ENCODE measurements at regions not wholly inside any gene's neighbourhood (a gene's known extent, or its start where the extent isn't known, plus 50 kb on each side); places are given as distances from the start of the nearest gene placed in this dataset.

DNA sequence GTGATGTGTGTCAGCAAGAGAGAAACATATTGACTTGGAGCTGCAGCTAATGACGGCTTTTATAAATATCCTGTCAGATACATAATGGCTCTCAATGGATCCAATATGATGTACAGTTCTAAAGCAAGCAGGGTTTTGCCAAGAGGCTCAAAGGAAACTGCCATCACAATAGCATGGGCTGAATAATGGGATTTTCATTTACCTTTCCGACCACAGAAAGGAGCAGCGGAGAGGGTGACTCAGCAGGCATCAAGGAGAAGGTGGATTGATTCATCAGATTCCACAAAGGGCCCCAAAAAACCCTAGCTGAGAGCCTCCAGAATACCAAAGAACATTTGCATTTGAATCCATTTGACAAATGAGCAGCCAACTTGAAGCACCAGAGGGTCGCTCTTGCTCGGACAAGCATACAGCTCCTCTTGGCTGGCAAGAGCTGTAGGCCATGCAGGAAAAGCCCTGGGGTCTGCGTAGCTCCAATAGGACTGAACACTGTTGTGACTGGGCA lies 355.7 kb upstream of the NOCT start:
- ChIA-PET CTCF (no interaction called here), POLR2A (no interaction called here)
- TF ChIP-seq, protein P1, sequence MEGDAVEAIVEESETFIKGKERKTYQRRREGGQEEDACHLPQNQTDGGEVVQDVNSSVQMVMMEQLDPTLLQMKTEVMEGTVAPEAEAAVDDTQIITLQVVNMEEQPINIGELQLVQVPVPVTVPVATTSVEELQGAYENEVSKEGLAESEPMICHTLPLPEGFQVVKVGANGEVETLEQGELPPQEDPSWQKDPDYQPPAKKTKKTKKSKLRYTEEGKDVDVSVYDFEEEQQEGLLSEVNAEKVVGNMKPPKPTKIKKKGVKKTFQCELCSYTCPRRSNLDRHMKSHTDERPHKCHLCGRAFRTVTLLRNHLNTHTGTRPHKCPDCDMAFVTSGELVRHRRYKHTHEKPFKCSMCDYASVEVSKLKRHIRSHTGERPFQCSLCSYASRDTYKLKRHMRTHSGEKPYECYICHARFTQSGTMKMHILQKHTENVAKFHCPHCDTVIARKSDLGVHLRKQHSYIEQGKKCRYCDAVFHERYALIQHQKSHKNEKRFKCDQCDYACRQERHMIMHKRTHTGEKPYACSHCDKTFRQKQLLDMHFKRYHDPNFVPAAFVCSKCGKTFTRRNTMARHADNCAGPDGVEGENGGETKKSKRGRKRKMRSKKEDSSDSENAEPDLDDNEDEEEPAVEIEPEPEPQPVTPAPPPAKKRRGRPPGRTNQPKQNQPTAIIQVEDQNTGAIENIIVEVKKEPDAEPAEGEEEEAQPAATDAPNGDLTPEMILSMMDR (IDR thresholded peaks at IDR 0.05; ENCODE audit: low read depth, low read length) = no peak
- no peak for DNase-seq (ENCODE audit: low read depth, low spot score)
- Histone ChIP-seq H3K27me3 (ENCODE audit: control insufficient read depth, insufficient read depth, low read length) (no peaks in the 10 kb centered on the region), H3K4me3 (ENCODE audit: low read depth, low read length) (no peak overlapping the region), H3K27ac (ENCODE audit: low read depth, low read length) (no peak overlapping the region), H3K9me3 (ENCODE audit: control insufficient read depth, insufficient read depth, low read length) (no peaks in the 10 kb centered on the region)

DNA sequence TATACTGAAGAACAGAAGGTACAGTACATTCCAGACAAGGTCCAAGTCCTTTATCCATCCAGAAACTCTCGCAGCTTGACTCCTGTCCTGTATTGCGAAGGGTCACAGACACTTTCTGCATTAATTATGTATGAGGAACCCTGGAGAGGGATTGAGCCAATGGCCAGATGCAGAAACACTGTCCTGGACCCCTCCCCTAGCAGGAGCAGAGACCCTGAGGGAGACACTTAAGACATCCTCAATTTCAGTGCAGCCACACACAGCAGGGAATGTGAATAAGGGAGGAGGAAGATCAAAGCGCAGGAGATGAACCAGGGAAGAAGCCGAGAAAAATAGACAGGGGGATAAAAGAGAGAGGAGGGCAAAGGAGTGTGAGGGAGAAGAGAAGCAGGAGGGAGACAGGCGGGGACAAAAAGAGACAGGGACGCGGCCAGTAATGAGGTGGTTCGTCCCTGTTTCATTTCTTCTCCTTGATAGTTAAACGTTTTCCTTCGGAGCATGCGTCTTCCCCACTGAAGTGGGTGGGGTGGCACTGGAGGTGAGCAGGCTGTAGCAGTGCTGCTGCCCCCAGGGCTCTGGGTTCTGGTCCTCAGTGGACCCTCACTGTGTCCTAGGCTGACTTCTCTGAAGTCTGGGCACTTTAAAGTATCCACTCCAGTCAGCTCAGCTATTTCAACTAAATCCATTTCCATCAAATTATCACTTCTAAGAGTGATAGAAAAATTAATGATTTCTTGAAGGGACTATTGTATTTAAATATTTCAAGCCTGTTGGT lies 356.4 kb upstream of the NOCT start:
- CTCF ChIA-PET = no interaction called here
- Histone ChIP-seq H3K27ac (ENCODE audit: low read depth, low read length) (no peak overlapping the region), H3K27me3 (ENCODE audit: control insufficient read depth, insufficient read depth, low read length) (no peaks in the 10 kb centered on the region), H3K4me3 (ENCODE audit: low read depth, low read length) (no peak overlapping the region), H3K9me3 (ENCODE audit: control insufficient read depth, insufficient read depth, low read length) (no peaks in the 10 kb centered on the region)
- TF ChIP-seq, protein P1 (IDR thresholded peaks at IDR 0.05; ENCODE audit: low read depth, low read length) = no peak
- DNase-seq (ENCODE audit: low read depth, low spot score) = no peak
- POLR2A ChIA-PET = no interaction called here

DNA sequence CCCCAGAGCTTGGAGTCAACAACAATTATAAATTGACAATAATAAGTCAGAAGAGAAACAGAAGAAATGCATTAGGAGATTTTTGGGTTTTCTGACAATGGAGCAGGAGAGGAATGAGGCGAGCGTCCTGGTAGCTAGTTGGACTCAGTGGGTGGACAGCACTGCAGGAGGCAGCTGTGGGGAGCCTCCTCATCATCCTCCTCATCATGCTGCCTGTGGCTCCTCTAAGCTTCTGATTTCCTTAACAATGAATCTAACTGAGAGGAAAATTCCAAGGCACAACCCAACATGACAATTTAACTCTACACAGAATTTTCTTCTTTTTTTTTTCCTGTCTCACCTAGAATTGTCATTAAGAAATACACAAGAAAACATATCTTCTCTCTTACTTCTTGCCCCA lies 357.1 kb upstream of the NOCT start:
- DNase-seq (ENCODE audit: low read depth, low spot score) = no peak
- CTCF ChIA-PET = no interaction called here
- no peaks in the 10 kb centered on the region for H3K27me3 ChIP-seq (ENCODE audit: control insufficient read depth, insufficient read depth, low read length)

DNA sequence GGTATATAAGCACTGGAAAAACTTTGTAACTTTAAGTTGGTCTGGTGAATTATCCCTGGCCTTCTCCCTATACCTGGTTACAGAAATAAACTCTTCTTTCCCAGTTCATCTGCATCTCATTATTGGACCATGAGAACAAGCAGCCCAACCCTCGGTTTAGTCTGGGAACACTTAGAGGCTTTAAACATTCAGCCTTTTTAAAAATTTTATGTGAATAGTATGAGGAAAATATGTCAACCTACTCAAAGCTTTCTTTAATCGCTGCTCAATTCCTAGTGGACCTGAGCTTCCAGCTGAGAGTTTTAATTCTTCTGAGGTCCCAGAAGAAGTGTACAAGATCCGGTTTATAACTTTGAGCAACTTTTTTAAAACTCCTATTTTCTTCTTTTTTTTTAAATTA lies 358.6 kb upstream of the NOCT start:
- TF ChIP-seq, protein P1 (IDR thresholded peaks at IDR 0.05; ENCODE audit: low read depth, low read length) = no peak
- Histone ChIP-seq H3K27me3 (ENCODE audit: control insufficient read depth, insufficient read depth, low read length) (no peaks in the 10 kb centered on the region), H3K4me3 (ENCODE audit: low read depth, low read length) (no peak overlapping the region), H3K9me3 (ENCODE audit: control insufficient read depth, insufficient read depth, low read length) (no peaks in the 10 kb centered on the region), H3K27ac (ENCODE audit: low read depth, low read length) (no peak overlapping the region)
- no peak for DNase-seq (ENCODE audit: low read depth, low spot score)
- ChIA-PET CTCF (no interaction called here), POLR2A (no interaction called here)

More for the DNA sequence above, 357.1 kb upstream of the NOCT start:
- POLR2A ChIA-PET = no interaction called here
- Histone ChIP-seq H3K4me3 (ENCODE audit: low read depth, low read length) (no peak overlapping the region), H3K9me3 (ENCODE audit: control insufficient read depth, insufficient read depth, low read length) (no peaks in the 10 kb centered on the region), H3K27ac (ENCODE audit: low read depth, low read length) (no peak overlapping the region)
- TF ChIP-seq, protein P1 (IDR thresholded peaks at IDR 0.05; ENCODE audit: low read depth, low read length) = no peak

DNA sequence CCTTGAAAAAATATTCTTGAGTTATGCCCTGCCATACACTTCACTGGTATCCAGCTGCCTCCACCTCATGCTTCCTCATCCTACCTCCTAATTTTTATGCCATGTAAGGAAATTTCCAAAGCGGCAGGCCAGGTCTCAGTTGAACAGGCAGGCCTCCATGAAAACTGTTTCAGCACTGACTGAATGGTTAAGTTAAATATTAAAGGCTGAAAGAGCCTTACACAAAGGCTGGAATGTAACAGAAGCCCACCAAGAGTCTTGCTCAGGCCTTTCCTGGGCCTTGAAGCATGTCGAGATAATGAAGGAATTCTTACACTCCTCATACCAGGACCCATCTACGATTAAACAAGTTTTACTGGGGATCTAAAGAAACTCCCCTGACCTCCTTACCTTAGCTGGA lies 359.6 kb upstream of the NOCT start:
- CTCF ChIA-PET = no interaction called here
- no peak overlapping the region for H3K4me3 ChIP-seq (ENCODE audit: low read depth, low read length)
- TF ChIP-seq, protein P1 (IDR thresholded peaks at IDR 0.05; ENCODE audit: low read depth, low read length) = no peak

More for the DNA sequence above, 359.6 kb upstream of the NOCT start:
- DNase-seq (ENCODE audit: low read depth, low spot score) = no peak
- Histone ChIP-seq H3K9me3 (ENCODE audit: control insufficient read depth, insufficient read depth, low read length) (no peaks in the 10 kb centered on the region), H3K27ac (ENCODE audit: low read depth, low read length) (no peak overlapping the region), H3K27me3 (ENCODE audit: control insufficient read depth, insufficient read depth, low read length) (no peaks in the 10 kb centered on the region)
- POLR2A ChIA-PET = no interaction called here
